Right kidney (tissue), 1 donor: ENCODE measurements at regions not wholly inside any gene's neighbourhood (a gene's known extent, or its start where the extent isn't known, plus 50 kb on each side); places are given as distances from the start of the nearest gene placed in this dataset.

ENCODE experiments used
- DNase-seq: peaks from one replicate; pipeline ENCODE4 v3.0.0-alpha.2; 2016

DNA sequence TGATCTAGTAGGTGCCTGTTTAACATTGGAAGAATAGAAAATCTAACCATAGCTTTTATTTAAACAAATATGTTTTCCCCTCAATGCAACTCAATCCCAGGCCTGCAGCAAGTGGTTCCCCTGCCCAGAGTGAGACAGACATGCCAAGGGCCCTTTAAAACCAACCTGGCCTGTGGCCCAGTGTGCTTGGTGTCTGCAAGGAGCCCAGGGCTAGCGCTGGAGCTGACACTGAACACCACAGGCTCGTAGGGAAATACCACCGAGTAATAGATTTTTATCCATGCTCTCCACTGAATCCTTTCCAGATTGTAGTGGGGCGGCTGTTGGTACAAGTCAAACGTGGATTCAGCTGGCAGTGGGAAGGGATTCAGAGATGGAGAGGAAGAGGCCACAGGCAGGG lies 95.6 kb upstream of the NRXN3 start:
- DNase-seq = no peak

DNA sequence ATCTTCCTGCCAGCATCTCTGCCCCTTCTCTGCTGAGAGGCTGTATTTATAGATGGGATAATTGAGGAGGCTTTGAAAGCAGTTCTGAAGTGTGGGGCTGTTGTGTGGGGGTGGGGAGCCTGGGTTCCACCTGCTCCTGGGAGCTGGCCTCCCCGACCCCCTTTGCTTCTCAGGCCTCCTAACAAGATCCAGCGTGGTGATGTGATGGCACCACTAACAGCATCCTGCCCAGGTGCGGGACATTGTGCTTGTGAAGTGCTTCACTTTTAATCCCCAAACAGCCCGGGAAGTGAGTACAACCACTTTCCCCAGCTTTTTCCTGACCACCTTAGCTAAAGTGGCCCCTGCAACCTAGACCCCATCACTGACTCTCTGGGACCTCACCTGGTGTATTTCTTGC lies 95.1 kb upstream of the NRXN3 start:
- no peak for DNase-seq

DNA sequence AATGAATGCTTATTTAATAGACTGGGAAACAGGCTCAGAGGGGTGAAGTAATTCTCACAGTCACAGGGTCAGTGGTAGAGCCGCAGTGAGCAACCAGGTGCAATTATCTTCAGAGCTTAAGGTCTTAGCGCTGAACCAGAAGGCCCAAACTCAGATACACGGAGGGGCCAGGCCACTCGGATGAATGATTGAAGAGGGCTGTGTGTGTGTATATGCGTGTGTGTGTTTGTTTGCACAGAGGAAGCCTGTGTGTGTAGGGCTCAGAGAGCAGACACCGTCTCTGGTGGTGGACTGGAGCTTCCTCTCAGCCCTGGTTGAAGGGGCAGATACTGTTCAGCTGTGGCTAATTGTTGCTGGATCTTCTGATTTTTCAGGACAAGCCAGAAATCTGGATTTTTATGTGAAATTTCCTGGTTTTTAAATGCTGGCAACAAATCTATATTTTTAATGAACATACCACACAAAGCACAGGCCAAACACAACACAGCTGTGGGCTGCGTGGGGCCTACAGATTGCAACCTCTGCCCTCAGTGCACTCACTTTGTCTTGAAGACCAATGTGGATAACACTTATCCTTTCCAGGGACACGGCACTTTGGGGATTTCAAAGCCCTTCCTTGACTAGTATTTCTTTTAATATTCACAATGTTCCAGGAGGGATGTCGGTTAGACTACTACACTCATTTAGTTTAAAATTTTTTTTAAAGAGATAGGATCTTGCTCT lies 94.5 kb upstream of the NRXN3 start:
- DNase-seq = no peak

DNA sequence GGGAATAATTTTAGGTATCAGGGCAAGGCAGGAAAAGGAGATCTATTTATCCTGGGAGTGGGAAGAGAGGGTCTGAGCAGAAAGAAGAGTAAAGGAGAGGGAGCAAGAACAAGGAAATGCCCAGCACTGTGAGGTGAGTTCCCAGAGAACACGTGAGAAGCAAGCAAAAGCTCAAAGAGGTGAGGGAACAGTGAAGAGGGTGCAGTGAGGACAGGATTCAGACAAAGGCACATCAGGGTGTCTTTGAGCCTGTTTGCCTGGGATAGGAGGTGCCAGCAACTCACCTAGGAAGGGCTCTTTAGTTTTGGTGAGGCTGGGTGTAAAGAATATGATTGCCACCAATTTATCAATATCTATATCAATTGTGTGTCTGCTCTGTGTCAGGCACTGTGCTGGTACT lies 88.9 kb upstream of the NRXN3 start:
- DNase-seq = no peak

DNA sequence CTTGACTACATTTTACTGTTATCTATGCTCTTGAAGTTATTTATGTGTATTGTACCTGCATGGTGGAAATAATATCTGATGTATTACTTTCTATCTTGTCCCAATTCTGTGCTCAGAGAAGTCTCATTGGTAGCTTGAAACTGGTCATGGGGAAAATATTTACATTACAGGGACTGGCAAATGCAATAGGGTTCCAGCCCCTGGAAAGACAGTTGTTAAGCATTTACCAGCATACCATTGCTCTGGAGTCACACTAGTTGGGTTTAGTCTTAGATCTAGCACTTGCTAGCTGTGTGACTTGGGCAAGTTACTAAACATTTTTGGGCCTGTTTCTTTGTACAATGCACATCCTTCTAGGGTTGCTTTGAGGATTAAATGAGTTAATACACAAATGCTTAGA lies 86.3 kb upstream of the NRXN3 start:
- no peak for DNase-seq

DNA sequence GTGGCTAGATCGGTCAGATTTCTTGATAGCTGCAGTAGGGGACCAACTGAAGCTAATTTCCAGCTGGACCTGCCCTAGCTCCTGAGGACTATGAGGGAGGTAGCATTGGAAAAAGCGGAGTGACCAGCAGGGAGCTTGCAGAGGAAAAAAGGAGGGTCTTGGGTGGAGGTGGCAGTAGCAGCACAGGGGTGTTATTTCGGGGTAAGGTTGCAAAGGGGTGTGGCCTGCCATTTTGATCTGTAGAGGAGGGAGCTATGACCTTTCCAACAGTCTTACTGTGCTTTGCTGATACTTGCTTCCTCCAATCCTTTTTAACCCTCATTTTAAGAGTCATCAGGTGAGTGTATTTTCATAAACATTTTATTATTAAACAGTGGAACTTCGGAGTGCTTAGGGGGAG lies 83.8 kb upstream of the NRXN3 start:
- no peak for DNase-seq

DNA sequence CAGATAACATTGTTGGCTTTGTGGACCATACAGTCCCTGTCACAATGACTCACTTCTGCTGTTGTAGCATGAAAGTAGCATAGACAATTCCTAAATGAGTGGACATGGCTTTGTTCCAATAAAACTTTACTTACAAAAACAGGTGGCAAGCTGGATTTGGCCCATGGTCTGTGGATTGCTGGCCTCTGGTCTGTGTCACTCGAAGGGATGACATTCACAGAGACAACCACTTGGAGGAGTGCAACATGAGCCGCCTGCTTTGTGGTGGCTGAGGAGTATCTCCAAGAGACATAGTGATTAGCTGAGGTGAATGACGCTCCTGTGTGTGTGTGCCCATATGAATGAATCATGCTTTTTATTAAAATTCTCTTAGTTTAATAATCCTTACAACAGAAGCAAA lies 81.3 kb upstream of the NRXN3 start:
- DNase-seq = no peak

DNA sequence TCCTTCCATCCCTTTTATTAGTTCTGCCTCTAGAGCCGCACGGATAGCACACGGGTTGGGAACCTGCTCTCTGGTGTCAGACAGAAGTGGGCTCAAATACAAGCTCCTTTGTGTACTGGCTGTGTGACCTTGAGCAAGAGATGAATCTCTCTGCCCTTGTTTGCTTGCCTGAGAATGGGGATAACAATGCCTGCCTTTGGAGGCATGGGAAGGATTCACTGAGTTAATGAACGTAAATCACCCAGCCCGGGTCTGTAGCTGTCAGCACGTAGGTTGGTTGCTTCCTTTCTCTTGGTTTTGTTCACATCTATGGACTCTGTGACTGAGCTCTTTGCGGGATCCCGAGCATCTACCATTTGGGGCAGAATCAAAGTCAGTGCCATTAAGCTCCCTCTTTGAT lies 79.3 kb upstream of the NRXN3 start:
- no peak for DNase-seq

DNA sequence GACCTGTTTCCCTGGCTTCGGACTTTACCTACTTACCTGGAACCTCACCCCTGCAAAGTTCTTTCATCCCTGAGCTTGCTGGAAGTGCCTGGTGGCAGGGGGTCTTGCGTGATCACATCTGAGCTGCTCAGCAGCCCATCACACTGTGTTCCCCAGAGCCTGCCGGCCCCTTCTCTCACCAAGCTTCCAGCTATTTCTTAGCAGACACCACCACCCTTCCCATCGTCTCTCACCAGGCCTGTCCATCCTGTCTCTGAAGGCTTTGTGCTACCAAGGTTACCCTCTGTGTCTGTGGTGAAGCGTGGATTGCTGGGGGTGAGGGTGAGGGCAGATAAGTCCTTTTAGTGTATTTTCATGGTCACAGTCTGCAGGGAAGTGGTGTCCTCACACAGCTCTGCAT lies 78.8 kb upstream of the NRXN3 start:
- no peak for DNase-seq

DNA sequence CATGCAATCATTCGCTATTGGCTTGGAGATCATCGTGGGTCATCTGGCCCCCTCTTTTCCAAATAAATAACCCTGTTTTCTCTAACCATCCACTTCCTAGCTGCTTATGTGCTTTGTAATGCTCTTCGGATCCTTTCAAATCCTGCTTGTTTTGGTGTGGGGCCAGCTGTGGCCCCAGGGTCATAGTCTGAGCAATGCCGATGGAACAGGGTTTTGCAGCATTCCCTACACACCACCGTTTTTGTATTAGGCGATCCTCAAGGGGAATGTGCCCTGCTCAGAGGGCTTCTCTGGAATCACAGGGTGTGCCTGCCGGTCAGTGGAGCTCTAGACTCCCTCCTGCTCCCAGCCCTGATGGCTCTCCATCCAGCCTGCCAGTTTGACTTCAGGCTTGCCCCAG lies 78.1 kb upstream of the NRXN3 start:
- no peak for DNase-seq

DNA sequence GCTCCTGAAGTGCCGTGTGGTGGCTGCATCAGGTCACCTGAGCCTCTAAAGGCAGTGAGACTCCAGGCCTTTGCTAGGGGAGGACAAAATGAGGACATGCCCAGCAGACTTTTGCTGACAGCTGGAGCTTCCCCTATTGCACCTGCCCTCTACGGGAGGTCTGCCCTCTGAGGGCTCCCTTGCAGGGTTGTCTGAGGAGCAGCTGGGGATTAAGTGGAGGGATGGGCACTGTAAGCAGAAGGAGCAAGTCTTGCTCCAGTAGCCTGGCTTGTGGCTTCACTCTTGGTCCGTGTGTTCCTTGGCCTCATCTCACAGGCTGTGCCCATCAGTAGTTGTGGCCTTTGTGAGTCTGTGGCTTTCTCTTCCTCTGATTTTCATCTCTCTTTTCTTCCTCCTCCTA lies 66.9 kb upstream of the NRXN3 start:
- DNase-seq = no peak

DNA sequence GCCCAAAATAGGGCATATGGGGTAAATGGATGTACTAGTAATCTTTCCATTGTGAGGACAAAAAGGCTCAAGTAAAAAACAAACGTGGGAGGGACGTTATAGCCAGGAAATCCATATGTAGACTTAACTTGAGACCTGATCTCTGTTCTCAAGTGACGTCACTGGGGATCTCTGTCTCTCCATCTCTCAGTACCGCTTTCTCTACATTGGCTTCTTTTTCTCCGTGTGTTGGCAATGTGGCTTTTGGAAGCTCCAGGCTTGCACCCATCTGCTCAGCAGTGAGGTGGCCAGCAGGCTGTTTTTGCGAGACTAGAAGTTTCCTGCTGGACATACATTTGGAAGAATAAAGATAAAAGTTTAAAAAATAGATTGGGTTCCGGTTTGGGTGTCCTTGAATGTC lies 66.0 kb upstream of the NRXN3 start:
- no peak for DNase-seq

DNA sequence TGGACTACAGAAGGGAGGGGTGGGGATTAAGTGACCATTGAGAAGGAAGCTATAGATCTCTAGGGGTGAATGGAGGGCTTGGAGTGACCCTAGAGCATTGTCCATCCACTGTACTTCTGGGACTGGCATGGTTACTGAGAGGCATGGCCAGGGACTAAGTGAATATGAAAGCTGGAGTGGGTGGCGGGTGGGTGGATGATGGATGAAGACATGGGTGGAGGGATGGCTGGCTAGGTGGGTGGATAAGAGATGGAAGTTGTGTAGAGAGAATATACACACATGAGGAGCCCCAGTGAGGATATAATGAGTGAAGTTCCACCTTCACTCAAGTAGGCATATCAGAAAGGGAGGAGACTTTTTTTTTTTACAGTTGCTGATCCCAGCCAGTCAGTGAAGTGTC lies 65.5 kb upstream of the NRXN3 start:
- DNase-seq = no peak

DNA sequence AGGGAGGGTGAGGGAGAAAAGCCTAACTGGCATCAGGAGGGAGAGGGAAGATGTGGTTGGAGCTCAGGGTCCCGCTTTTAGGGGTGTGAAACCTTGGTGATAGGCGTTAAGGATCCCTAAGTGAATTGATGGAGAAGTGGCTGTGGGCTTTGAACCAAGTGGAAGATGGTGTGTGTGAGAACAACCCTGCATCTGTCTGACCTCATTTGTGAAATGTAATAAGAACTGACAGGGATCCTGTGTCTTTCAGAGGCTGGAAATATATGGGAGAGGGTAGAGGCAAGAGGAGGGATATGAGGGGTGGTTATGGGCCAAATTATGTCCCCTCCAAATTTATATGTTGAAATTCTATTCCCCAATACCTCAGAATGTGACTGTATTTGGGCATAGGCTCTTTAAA lies 63.8 kb upstream of the NRXN3 start:
- no peak for DNase-seq

DNA sequence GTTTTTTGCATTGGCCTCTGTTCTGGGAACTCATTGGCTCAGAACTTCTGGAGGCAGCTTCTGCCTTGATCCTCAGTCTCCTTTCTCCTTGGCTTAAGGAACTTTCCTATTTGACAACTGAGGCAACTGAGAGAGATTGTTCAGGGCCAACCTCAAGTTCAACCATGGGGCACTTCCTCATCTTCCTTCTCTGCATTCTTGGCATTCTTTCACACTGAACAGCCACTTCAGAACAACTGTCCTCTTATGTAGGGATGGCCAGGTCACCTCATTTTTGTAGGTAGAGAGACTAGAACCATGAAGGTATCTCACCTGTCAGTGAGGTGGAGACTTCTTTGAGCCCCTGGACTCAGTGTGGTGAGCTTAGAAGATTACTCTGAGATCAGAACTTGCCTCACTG lies 63.0 kb upstream of the NRXN3 start:
- DNase-seq = no peak

DNA sequence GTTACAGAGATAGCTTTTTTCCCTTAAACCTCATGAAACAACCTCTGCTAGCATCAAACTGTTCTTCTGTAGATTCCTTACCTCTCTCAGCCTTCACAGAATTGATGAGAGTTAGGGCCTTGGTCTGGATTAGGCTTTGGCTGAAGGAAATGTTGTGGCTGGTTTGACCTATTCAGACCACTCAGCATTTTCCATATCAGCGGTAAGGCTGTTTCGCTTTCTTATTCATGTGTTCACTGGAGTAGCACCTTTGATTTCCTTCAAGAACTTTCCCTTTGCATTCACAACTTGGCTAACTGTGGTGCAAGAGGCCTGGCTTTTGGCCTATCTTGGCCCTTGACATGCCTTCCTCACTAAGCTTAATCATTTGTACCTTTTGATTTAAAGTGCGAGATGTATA lies 50.7 kb upstream of the NRXN3 start:
- DNase-seq = no peak
